COR-L47 (cell line): ENCODE measurements at regions not wholly inside any gene's neighbourhood (a gene's known extent, or its start where the extent isn't known, plus 50 kb on each side); places are given as distances from the start of the nearest gene placed in this dataset.

Experiments
- DNase-seq: peaks from one replicate; lab custom pipeline; 2025; lab: John Stamatoyannopoulos, UW

GRCh38 chr5:106882035-106882434 is 788.7 kb downstream of the EFNA5 start:
- no peak for DNase-seq

GRCh38 chr5:106880656-106881055 is 790.1 kb downstream of the EFNA5 start:
- no peak for DNase-seq

GRCh38 chr5:106877881-106878280 is 792.9 kb downstream of the EFNA5 start:
- DNase-seq, result no peak

GRCh38 chr5:106876665-106877194 is 794.0 kb downstream of the EFNA5 start:
- DNase-seq, result peak; percentile 39

- no peak for DNase-seq
These were observed 794.5 kb downstream of the EFNA5 start for GRCh38 chr5:106876298-106876622.

- DNase-seq, result no peak
These were observed 795.0 kb downstream of the EFNA5 start for GRCh38 chr5:106875591-106876297.

GRCh38 chr5:106874974-106875373 is 795.8 kb downstream of the EFNA5 start:
- DNase-seq, result no peak

GRCh38 chr5:106874531-106874930 is 796.2 kb downstream of the EFNA5 start:
- DNase-seq, result no peak

GRCh38 chr5:106873568-106873967 is 797.2 kb downstream of the EFNA5 start:
- DNase-seq, result peak; percentile 95

- no peak for DNase-seq
These were observed 805.5 kb downstream of the EFNA5 start for GRCh38 chr5:106865279-106865678.

GRCh38 chr5:106862450-106863193 is 808.1 kb downstream of the EFNA5 start:
- DNase-seq, result no peak

- no peak for DNase-seq
These were observed 810.2 kb downstream of the EFNA5 start for GRCh38 chr5:106860398-106861044.

GRCh38 chr5:106858616-106859015 is 812.1 kb downstream of the EFNA5 start:
- no peak for DNase-seq

- DNase-seq, result no peak
These were observed 815.8 kb downstream of the EFNA5 start for GRCh38 chr5:106854922-106855321.

GRCh38 chr5:106854105-106854687 is 816.5 kb downstream of the EFNA5 start:
- DNase-seq, result no peak

GRCh38 chr5:106853266-106853665 is 817.5 kb downstream of the EFNA5 start:
- no peak for DNase-seq

GRCh38 chr5:106849266-106849665 is 821.5 kb downstream of the EFNA5 start:
- DNase-seq, result peak; percentile 22

- no peak for DNase-seq
These were observed 826.8 kb downstream of the EFNA5 start for GRCh38 chr5:106843812-106844416.

- no peak for DNase-seq
These were observed 837.2 kb downstream of the EFNA5 start for GRCh38 chr5:106833517-106833916.

- no peak for DNase-seq
These were observed 843.7 kb downstream of the EFNA5 start for GRCh38 chr5:106827061-106827460.

GRCh38 chr5:106825374-106825773 is 845.4 kb downstream of the EFNA5 start:
- DNase-seq, result no peak

GRCh38 chr5:106822851-106823250 is 847.9 kb downstream of the EFNA5 start:
- DNase-seq, result no peak
